ENCODE measurements at regions not wholly inside any gene's neighbourhood (a gene's known extent, or its start where the extent isn't known, plus 50 kb on each side); places are given as distances from the start of the nearest gene placed in this dataset.
"Not testable (repeated sequence)": the region's sequence is repeated elsewhere in the genome, so short reads cannot be mapped to it uniquely, and the experiment has no call there.

DNA sequence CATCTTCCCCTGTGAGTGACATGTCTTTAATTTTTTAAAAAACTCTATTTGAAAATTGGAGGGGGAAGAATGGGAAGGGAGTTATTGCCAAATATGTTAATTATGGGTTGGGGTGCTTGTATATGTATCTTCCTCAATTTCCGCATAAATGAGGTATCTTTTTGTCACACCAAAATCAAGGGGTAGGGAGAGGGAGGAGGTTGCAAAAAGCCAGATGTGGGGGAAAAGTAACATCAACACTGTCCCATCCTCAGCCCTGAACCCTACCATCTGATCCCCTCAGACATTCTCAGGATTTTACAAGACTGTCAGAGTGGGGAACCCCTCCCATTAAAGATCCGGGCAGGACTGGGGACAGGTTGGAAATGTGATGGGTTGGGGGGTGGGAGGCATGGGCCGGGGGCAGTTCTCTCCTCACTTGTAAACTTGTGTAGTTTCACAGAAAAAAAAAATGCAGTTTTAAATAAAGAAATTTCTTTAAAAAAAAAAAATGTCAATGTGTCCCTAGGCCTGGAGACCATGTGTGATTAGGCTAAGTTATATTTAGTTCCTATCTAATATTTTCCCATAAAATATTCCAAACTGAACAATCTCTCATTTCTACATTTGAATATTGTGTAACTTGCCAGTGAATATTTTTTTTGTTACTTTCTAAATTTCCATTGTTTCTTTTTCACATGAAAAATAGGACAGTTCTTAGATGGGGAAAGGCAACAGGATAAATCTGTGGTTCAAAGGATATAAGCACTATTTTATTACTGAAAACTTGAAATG lies 59.4 kb downstream of the CHST2 start:
- TF ChIP-seq, protein P1, sequence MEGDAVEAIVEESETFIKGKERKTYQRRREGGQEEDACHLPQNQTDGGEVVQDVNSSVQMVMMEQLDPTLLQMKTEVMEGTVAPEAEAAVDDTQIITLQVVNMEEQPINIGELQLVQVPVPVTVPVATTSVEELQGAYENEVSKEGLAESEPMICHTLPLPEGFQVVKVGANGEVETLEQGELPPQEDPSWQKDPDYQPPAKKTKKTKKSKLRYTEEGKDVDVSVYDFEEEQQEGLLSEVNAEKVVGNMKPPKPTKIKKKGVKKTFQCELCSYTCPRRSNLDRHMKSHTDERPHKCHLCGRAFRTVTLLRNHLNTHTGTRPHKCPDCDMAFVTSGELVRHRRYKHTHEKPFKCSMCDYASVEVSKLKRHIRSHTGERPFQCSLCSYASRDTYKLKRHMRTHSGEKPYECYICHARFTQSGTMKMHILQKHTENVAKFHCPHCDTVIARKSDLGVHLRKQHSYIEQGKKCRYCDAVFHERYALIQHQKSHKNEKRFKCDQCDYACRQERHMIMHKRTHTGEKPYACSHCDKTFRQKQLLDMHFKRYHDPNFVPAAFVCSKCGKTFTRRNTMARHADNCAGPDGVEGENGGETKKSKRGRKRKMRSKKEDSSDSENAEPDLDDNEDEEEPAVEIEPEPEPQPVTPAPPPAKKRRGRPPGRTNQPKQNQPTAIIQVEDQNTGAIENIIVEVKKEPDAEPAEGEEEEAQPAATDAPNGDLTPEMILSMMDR (IDR thresholded peaks at IDR 0.05; ENCODE audit: control extremely low read depth in 1 of 3, insufficient read depth in 1 of 3, low read depth in 1 of 3, low read length in 3 of 3), result not testable (repeated sequence)
- not testable (repeated sequence) for TF ChIP-seq EZH2 (IDR thresholded peaks at IDR 0.05; ENCODE audit: low read depth, low read length, severe bottlenecking); TAF1 (IDR thresholded peaks at IDR 0.05; ENCODE audit: low read depth, low read length); ZNF274 (IDR thresholded peaks at IDR 0.05; ENCODE audit: borderline replicate concordance, extremely low read depth, low read length); RFX5 (IDR thresholded peaks at IDR 0.05; ENCODE audit: borderline replicate concordance, low read depth, low read length)

Measured in H1 (cell line).